22Rv1 (cell line): ENCODE measurements at regions not wholly inside any gene's neighbourhood (a gene's known extent, or its start where the extent isn't known, plus 50 kb on each side); places are given as distances from the start of the nearest gene placed in this dataset.

ENCODE experiments used
- ZFX ChIP-seq: fragments of 450-650 bp; IDR thresholded peaks from 2 replicates; pipeline ENCODE4 v1.6.1; 2017; ENCODE audit warnings: antibody characterized with exemption, borderline replicate concordance
- TF ChIP-seq, protein P1 (sequence below): fragments of 450-650 bp; IDR thresholded peaks from 2 replicates; pipeline ENCODE4 v1.5.1; 2017; ENCODE audit warnings: mild to moderate bottlenecking

DNA sequence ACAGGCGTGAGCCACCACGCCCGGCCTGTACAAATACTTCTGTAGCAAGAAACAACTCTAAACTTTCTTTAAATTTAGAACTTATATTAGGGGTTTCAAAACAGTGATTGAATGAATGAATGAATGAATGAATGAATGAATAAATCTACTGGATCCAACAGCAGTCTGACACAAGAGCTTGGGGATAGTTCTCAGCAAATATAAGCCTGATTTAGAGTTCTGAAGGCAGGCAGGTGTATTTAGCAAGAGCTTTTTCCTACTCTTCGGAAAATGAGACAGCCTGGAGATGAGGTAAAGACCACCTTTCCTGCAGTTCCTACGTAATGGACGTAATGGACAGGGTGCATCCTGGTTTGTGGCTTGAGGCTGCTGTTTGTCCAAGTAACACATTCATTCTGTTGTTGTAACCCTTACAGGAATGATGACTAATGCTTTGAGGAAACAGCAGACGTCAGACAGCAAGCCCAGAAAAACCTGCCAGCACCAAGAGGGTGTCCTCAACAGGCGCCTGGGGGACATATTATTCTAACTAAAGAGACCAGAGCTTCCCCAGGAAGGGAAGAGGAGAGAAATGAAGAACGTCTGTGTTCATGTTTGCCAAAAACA, 277.4 kb upstream of the SOX5 start:
- no peak for TF ChIP-seq ZFX
- TF ChIP-seq, protein P1, sequence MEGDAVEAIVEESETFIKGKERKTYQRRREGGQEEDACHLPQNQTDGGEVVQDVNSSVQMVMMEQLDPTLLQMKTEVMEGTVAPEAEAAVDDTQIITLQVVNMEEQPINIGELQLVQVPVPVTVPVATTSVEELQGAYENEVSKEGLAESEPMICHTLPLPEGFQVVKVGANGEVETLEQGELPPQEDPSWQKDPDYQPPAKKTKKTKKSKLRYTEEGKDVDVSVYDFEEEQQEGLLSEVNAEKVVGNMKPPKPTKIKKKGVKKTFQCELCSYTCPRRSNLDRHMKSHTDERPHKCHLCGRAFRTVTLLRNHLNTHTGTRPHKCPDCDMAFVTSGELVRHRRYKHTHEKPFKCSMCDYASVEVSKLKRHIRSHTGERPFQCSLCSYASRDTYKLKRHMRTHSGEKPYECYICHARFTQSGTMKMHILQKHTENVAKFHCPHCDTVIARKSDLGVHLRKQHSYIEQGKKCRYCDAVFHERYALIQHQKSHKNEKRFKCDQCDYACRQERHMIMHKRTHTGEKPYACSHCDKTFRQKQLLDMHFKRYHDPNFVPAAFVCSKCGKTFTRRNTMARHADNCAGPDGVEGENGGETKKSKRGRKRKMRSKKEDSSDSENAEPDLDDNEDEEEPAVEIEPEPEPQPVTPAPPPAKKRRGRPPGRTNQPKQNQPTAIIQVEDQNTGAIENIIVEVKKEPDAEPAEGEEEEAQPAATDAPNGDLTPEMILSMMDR: no peak
